Fibroblast of villous mesenchyme (primary cell): ENCODE measurements at regions not wholly inside any gene's neighbourhood (a gene's known extent, or its start where the extent isn't known, plus 50 kb on each side); places are given as distances from the start of the nearest gene placed in this dataset.
A peak's percentile ranks its signal among the peaks of the same experiment; 100 is the strongest.

Experiments
- DNase-seq: peaks from one replicate; pipeline ENCODE4 v3.0.0-alpha.2; 2010; ENCODE audit warnings: low read depth
- H3K4me3 ChIP-seq: 2 replicates; pipeline ENCODE4 v1.5.1; 2011; ENCODE audit warnings: low read depth, mild to moderate bottlenecking, low read length
- CTCF ChIP-seq: IDR thresholded peaks from 2 replicates; pipeline ENCODE4 v1.5.1; 2012; ENCODE audit warnings: low read depth, mild to moderate bottlenecking, low read length; ENCODE audit not compliant: insufficient read depth

GRCh38 chr3:95464346-95464745 lies 1350.0 kb upstream of the EPHA6 start:
- peak; percentile 13 for DNase-seq
- no peak for TF ChIP-seq CTCF
- H3K4me3 ChIP-seq: no peak overlapping the region

DNA sequence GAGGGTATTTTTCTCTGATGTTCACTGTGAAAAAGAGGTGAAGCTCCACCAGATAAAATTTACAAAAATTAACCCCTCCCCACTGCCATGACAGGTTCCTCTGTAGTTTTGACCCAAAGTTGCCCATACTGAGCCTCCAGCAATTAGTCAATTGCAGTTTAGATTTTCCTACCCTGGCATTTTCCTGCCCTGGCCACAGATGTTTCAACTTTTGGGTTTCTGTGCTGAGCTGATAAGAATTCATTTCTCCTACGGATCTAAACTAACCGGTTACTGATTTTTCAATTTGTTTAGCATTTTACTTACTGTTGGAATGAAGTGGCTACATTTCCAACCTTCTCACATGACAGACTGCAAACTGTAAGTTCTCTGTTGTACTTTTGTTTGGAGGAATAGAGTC lies 1346.1 kb upstream of the EPHA6 start:
- no peak for DNase-seq
- no peak overlapping the region for H3K4me3 ChIP-seq
- TF ChIP-seq CTCF: no peak

DNA sequence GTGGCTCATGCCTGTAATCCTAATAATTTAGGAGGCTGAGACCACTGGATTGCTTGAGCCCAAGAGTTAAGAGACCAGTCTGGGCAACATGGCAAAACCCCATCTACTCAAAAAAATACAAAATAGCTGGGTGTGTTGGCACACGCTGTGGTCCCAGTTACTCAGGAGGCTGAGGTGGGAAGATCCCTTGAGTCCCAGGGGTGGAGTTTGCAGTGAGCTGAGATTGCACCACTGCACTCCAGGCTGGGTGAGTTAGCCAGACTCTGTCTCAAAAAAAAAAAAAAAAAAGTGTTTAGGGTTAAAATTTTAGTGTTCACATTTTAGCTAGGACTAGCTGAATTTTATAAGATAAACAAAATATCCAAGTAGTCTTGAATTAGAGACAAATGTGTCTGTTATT lies 1340.1 kb upstream of the EPHA6 start:
- no peak for DNase-seq
- no peak overlapping the region for H3K4me3 ChIP-seq
- TF ChIP-seq CTCF: no peak

GRCh38 chr3:95476534-95476933 lies 1337.9 kb upstream of the EPHA6 start:
- DNase-seq: no peak
- H3K4me3 ChIP-seq: no peak overlapping the region
- TF ChIP-seq CTCF: no peak

DNA sequence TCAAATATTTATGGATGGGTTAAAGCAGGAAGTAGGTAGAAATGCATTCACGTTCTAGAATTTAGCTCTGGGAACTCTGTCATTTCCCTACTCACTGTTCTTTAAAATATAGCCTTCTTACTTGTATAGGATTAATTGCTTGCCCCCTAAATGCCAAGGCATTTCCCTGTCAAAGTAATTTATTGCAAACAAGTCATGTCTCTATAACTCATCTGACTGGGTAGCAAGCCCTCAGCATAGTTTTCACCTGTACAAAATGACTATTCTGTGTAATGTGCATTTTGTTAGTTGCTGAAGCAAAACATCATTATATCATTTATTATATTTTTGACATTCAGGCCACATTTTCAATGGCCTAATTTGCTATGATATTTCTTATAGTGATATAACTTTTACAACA lies 1308.2 kb upstream of the EPHA6 start:
- H3K4me3 ChIP-seq: no peak overlapping the region
- no peak for TF ChIP-seq CTCF
- no peak for DNase-seq

DNA sequence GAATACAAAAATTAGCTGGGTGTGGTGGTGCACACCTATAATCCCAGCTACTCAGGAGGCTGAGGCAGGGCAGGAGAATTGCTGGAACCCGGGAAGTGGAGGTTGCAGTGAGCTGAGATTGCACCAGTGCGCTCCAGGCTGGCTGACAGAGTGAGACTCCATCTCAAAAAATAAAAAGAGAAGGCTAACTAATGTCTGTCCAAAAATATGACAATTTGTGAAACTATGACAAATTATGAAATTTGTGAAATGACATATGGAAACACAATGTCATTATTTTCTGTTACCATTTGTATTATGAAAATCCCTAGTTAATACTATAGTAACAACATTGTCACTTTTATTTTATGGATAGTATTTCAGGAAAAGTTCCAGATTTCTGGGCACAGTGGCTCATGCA lies 1306.3 kb upstream of the EPHA6 start:
- no peak for DNase-seq
- H3K4me3 ChIP-seq: no peak overlapping the region
- TF ChIP-seq CTCF: no peak

DNA sequence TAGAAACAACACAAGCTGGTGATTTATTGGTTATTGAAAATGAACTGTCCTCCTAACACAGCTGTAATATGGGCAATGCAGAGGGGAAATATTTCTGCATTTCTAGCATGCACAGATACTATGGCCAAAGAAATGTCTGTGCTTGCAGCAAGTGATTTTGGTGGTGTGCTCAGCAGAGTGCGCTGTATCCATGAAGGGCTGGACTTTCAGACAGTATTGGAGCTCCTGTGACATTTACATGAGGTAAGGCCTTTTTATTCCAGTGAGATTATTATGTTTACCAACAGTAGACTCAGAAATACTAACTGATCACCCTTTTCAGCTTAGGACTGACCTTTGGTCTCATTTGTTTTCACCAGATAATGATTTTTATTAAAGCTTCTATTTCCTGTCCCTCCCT lies 1302.6 kb upstream of the EPHA6 start:
- no peak for TF ChIP-seq CTCF
- DNase-seq: no peak
- no peak overlapping the region for H3K4me3 ChIP-seq
